ENCODE measurements at regions not wholly inside any gene's neighbourhood (a gene's known extent, or its start where the extent isn't known, plus 50 kb on each side); places are given as distances from the start of the nearest gene placed in this dataset.
A peak's percentile ranks its signal among the peaks of the same experiment; 100 is the strongest.

DNA sequence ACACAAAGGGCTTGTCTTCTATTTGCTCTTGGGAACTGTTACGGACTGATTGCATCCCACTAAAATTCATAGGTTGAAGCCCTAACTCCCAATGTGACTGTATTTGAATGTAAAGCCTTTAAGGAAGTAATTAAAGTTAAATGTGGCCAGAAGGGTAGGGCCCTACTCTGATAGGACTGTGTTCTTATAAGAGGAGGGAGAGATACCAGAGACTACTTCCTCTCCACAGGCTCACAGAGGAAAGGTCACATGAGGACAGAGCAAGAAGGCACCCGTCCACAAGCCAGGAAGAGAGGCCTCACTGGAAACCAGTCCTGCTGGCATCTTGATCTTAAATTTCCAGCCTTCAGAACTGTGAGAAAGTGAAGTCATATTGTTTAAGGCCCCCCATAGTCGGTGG is 211.9 kb downstream of the CDH26 start:
- DNase-seq (ENCODE audit: low read depth), result no peak
- H3K4me3 ChIP-seq (ENCODE audit: control insufficient read depth, low read depth, low read length), result no peak overlapping the region
- TF ChIP-seq, protein P1, sequence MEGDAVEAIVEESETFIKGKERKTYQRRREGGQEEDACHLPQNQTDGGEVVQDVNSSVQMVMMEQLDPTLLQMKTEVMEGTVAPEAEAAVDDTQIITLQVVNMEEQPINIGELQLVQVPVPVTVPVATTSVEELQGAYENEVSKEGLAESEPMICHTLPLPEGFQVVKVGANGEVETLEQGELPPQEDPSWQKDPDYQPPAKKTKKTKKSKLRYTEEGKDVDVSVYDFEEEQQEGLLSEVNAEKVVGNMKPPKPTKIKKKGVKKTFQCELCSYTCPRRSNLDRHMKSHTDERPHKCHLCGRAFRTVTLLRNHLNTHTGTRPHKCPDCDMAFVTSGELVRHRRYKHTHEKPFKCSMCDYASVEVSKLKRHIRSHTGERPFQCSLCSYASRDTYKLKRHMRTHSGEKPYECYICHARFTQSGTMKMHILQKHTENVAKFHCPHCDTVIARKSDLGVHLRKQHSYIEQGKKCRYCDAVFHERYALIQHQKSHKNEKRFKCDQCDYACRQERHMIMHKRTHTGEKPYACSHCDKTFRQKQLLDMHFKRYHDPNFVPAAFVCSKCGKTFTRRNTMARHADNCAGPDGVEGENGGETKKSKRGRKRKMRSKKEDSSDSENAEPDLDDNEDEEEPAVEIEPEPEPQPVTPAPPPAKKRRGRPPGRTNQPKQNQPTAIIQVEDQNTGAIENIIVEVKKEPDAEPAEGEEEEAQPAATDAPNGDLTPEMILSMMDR (conservative IDR thresholded peaks at IDR 0.05; ENCODE audit: control insufficient read depth, insufficient read depth, low read depth, low read length), result no peak

DNA sequence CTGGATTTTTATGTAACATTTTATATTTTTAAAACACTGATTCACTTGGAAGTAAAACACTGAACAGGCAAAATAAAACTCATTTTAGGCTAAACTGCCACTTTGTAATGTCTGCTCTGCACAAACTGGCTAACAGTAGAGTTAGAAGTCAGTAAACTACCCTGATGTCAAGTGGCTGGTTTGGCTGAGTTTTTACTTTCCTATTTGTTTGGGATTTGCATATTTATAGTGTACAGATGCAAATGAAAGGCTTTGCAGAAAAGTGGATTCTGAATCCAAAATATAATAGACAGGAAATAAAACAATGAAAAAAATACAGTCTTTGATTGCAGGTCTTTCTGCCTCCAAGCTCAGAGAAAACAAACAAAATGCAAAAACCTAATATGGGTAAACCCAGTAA is 213.1 kb downstream of the CDH26 start:
- no peak overlapping the region for H3K4me3 ChIP-seq (ENCODE audit: control insufficient read depth, low read depth, low read length)
- TF ChIP-seq, protein P1 (conservative IDR thresholded peaks at IDR 0.05; ENCODE audit: control insufficient read depth, insufficient read depth, low read depth, low read length), result no peak
- no peak for DNase-seq (ENCODE audit: low read depth)

DNA sequence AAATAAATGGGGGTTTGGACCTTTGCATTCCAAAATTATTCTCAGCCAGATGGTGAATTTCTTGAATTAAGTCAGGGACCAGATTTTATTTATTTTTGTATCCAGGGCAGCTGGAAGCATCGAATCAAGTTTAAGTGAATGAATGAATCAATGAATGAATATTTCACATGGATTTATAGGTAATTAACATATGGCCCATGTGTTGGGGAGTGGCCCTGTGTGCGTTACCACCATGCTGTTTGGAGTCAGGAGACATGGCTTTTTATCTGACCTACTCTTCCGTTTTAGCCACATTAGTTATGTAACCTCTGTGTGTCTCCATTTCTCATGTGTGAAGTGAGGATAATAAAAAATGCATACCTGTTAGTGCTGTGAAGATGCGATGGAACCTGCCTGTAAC is 213.5 kb downstream of the CDH26 start:
- TF ChIP-seq, protein P1 (conservative IDR thresholded peaks at IDR 0.05; ENCODE audit: control insufficient read depth, insufficient read depth, low read depth, low read length), result no peak
- H3K4me3 ChIP-seq (ENCODE audit: control insufficient read depth, low read depth, low read length), result no peak overlapping the region
- DNase-seq (ENCODE audit: low read depth), result no peak

DNA sequence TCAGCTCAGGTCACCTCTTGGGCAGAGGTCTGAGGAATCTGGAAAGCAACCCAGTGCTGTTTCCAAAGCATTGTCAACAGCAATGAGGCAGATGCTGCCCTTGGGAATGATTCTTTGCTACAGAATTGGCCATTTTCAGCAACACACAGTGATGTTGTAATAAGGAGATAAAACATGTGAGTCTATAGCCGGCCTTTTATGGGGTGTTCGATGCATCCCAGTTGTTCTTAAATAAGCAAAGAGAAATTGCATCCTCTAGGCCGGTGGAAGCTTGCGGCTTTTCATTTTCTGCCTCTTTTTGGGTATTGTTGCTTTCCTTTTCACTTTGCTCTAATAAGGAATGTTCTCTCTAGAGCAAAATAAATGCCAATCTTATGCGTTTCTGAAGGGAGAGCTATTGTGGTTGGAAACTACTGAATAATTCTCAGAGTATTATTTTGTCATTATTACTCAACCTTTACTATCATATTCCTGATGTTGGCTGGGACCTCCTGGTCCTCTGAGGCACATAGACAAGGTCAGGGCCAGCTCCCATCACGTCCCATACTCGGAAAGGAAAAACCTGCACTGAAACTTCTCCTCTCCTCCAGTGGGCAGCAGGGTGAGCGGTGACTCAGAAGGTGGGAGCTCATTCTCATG is 214.2 kb downstream of the CDH26 start:
- DNase-seq (ENCODE audit: low read depth), result peak; percentile 33
- TF ChIP-seq, protein P1 (conservative IDR thresholded peaks at IDR 0.05; ENCODE audit: control insufficient read depth, insufficient read depth, low read depth, low read length), result no peak
- H3K4me3 ChIP-seq (ENCODE audit: control insufficient read depth, low read depth, low read length), result no peak overlapping the region

DNA sequence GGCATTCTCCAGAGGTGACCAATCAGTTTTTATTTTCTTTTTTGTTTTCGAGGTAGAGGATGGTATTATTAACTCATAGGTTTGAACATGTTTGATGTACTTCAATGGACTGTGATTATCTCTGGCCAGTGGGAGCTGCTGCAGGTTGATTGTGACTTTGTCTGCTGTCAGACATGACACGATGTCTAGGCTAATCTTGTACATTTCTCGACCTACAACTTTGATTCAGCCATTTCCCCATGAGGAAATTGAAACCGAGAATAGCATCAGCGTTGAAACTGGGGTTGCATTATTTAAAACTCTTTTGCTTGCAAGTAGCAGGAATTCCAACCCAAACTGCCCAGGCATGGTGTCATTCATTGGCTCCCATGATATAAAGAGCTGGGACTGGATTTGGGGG is 218.9 kb downstream of the CDH26 start:
- DNase-seq (ENCODE audit: low read depth), result no peak
- TF ChIP-seq, protein P1 (conservative IDR thresholded peaks at IDR 0.05; ENCODE audit: control insufficient read depth, insufficient read depth, low read depth, low read length), result no peak
- no peak overlapping the region for H3K4me3 ChIP-seq (ENCODE audit: control insufficient read depth, low read depth, low read length)

DNA sequence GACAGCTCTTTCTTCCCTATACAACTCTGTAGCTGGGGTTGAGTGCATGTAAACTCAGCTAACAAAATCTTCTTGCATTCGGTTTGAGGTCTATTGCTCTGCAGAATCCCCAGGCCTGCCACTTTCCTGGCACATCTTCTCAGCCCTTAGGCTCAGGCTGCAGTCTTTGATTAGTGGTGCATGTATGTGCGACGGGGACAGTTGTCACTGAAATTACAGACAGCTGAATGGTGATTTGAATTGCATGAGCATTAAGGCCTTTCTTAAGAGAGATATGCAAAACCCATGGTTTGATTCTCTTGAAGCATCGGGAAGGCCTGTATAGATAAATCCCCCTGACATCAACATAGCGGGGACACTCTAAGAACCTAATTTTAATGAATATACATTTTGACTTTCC is 222.8 kb downstream of the CDH26 start:
- H3K4me3 ChIP-seq (ENCODE audit: control insufficient read depth, low read depth, low read length), result no peak overlapping the region
- DNase-seq (ENCODE audit: low read depth), result no peak
- TF ChIP-seq, protein P1 (conservative IDR thresholded peaks at IDR 0.05; ENCODE audit: control insufficient read depth, insufficient read depth, low read depth, low read length), result no peak

DNA sequence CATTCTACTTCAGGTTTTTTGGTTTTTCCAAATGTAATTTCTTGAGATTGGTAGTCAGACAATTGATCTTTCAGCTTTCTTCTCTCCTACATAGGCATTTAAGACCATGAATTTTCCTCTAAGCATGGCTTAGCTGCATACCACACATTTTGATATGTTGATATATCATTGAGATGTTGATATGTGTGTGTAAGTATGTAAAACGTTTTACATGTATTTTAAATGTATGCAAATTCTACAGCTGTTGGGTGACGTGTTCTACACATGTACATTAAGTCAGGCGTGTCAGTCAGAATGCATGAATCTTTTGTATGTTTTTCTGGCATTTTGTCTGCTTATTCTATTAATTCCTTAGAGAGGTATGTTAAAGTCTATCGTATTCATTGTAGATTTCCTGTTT is 228.2 kb downstream of the CDH26 start:
- DNase-seq (ENCODE audit: low read depth), result no peak
- TF ChIP-seq, protein P1 (conservative IDR thresholded peaks at IDR 0.05; ENCODE audit: control insufficient read depth, insufficient read depth, low read depth, low read length), result no peak
- H3K4me3 ChIP-seq (ENCODE audit: control insufficient read depth, low read depth, low read length), result no peak overlapping the region

Measured in fibroblast of mammary gland (primary cell).